Heart left ventricle (tissue), 13 donors: ENCODE measurements at regions not wholly inside any gene's neighbourhood (a gene's known extent, or its start where the extent isn't known, plus 50 kb on each side); places are given as distances from the start of the nearest gene placed in this dataset.

Experiments used
- CTCF ChIP-seq, 12 donors: fragments of 200-600 bp; sonication (generic) in 4 of 12; IDR thresholded peaks; one replicate each; pipeline versions ENCODE4 v1.5.0 to v1.8.0; 2018 to 2022; ENCODE audit warnings: antibody characterized with exemption in 12 of 12, mild to moderate bottlenecking in 5 of 12
- POLR2A ChIP-seq, 2 donors: fragments of 450-650 bp; IDR thresholded peaks; one replicate each; pipeline ENCODE4 v1.6.1; 2017; ENCODE audit warnings: antibody characterized with exemption in 2 of 2, mild to moderate bottlenecking in 2 of 2, moderate library complexity in 2 of 2
- donor health status: ischemic (EF 13 %, LVEDD 7.1; RV severe dilation, severe dysfunction).
- donor health status: DM: no; HTN: yes; CAD: no.
- donor health status: DM: no; HTN: no; CAD: no.
- donor health status: ischemic (EF 25% LVEDD 6.9; RV normal size, moderate dysfunction).
- donor health status: ischemic (EF 25% LVEDD 5.7; RV mildly dilated, moderate dysfunction).
- donor health status: ischemic (EF 35%, LVEDD 5.7; RV mildly dilated, moderate dysfunction).
- donor health status: nonischemic (EF 11% LVEDD 7.7; RV severe dilation, severe dysfunction).
- donor health status: DM: yes; HTN: yes; CAD: no.
- donor health status: PGD.
- donor health status: ischemic (EF 29% LVEDD 5.4; RV normal size, mild dysfunction).
- donor health status: nonischemic (EF 23%, LVEDD 6.1; RV moderate dilation, normal function).

GRCh38 chr9:109966643-109967368 lies 186.8 kb downstream of the PALM2AKAP2 start:
- TF ChIP-seq CTCF (IDR thresholded peaks at IDR 0.05): no peak
- TF ChIP-seq POLR2A (IDR thresholded peaks at IDR 0.05): no peak
